ENCODE measurements at regions not wholly inside any gene's neighbourhood (a gene's known extent, or its start where the extent isn't known, plus 50 kb on each side); places are given as distances from the start of the nearest gene placed in this dataset.
"Not testable (repeated sequence)": the region's sequence is repeated elsewhere in the genome, so short reads cannot be mapped to it uniquely, and the experiment has no call there.

DNA sequence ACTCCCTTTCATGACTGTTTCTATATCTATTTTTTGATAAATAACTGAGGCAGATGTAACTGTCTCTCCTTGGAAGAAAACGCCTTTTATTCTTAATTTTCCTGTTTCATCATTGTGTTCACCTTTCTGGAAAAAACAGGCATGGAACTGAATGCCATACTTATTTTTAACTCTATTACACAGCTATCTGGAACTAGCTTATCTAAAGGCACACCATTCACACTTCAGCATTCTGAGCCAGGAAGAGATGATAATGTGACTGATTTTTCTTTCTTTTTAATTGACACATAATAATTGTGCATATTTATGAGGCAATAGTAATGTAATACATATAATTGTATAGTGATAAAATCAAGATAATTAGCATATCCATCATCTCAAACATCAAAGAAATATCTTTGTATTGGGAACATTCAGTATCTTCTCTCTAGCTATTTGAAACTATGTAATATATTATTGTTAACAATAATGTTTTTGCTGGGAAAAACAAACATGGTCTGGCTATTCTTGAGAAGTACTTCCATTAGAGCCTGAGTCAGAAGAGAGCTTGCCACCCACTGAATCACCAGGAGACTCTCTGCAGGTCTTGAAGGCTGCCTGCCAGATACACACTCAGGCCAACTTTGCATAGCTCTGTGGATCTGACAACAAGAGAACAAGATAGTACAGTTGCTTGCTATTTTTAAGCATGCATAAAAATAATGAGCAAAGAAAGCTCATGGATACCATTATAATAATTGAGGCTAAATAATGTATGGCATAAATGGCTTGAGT, 501.0 kb upstream of the EDIL3 start:
- no peak for ATAC-seq
- no peak for DNase-seq (ENCODE audit: low spot score)
- intact Hi-C loops (cut with DNase I) = no loop called here

DNA sequence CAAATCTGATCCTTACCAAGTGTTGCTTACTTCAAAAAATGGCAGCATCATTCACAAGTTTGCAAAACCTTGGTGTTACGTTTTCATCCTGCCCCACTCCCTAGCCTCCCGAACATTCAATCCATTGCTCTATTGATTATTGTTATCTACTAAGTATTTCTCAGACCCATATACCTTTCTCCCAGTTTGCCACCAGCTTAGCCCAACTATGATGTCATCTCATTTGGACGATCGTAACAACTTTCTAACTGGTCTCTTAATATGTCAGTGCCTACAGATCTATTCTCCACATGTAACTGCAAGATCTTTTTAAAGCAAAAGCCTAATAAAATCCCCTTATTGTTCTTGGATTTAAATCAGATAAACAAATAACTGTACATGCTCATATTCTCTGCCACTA, 497.1 kb upstream of the EDIL3 start:
- intact Hi-C loops (cut with DNase I) = no loop called here
- no peak for ATAC-seq
- DNase-seq (ENCODE audit: low spot score) = no peak

DNA sequence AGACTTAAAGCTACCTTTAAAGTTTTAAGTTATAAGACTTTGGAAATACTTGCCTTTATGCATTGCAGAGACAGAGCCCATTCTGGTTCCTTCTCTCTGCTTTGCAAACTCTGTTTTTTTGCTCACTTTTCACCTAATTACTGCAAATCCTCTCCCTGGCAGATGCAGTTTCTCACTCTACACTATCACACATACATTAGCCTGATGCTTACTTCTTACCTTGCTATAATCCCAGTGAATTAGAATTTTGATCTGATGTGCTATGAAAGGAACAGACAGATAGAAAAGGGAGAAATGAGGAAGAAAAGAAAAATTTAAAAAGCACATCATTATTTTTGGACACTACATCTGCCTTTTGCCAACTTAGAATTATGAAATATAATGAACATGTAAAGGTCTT, 489.5 kb upstream of the EDIL3 start:
- intact Hi-C loops (cut with DNase I) = no loop called here
- DNase-seq (ENCODE audit: low spot score) (no peak), ATAC-seq (no peak)

DNA sequence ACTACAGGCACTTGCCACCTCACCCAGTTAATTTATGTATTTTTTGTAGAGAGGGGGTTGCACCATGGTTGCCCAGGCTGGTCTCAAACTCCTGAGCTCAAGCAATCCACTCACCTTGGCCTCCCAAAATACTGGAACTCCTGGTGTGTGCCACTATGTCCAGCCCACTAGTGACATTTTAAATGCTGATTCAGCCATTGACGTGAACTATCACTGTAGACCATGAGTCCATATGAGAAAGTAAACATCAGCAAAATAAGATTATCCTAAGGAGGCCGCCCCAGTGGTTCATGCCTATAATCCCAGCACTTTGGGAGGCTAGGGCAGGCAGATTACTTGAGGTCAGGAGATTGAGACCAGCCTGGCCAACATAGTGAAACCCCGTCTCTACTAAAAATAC, 488.1 kb upstream of the EDIL3 start:
- DNase-seq (ENCODE audit: low spot score) (no peak), ATAC-seq (no peak)
- intact Hi-C loops (cut with DNase I) = no loop called here

DNA sequence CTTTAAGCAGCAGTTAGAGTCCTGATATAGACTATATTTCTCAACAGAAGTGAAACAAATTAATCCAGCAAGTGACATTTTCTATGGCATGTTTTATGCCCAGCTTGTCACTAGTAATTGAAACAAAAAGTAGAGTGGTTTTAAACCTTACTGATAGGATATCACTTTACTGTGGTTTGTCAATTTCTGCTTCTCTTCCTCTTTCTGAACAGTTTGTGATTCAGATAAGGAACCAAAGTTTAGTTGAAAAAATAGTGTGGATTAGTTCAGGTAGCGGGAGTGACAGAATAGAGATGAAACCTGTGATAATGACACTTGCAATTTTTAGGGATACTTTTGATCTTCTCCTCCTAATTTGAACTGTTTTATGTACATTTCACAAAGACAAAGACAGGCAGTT, 485.7 kb upstream of the EDIL3 start:
- intact Hi-C loops (cut with DNase I) = no loop called here
- no peak for ATAC-seq
- no peak for DNase-seq (ENCODE audit: low spot score)

GRCh38 chr5:84869675-84870074, 485.0 kb upstream of the EDIL3 start:
- intact Hi-C loops (cut with DNase I) = no loop called here
- DNase-seq (ENCODE audit: low spot score) (no peak), ATAC-seq (no peak)

GRCh38 chr5:84863936-84864335, 479.3 kb upstream of the EDIL3 start:
- DNase-seq (ENCODE audit: low spot score); intact Hi-C loops (cut with DNase I); ATAC-seq: not testable (repeated sequence)

GRCh38 chr5:84863020-84863419, 478.3 kb upstream of the EDIL3 start:
- intact Hi-C loops (cut with DNase I) = no loop called here
- DNase-seq (ENCODE audit: low spot score) (no peak), ATAC-seq (no peak)

GRCh38 chr5:84862132-84862531, 477.5 kb upstream of the EDIL3 start:
- ATAC-seq (no peak), DNase-seq (ENCODE audit: low spot score) (no peak)
- intact Hi-C loops (cut with DNase I) = no loop called here

GRCh38 chr5:84861306-84861705, 476.6 kb upstream of the EDIL3 start:
- no peak for DNase-seq (ENCODE audit: low spot score)
- no peak for ATAC-seq
- intact Hi-C loops (cut with DNase I) = no loop called here

- ATAC-seq = no peak
- intact Hi-C loops (cut with DNase I) = no loop called here
Measured at GRCh38 chr5:84859056-84859455, 474.4 kb upstream of the EDIL3 start.

DNA sequence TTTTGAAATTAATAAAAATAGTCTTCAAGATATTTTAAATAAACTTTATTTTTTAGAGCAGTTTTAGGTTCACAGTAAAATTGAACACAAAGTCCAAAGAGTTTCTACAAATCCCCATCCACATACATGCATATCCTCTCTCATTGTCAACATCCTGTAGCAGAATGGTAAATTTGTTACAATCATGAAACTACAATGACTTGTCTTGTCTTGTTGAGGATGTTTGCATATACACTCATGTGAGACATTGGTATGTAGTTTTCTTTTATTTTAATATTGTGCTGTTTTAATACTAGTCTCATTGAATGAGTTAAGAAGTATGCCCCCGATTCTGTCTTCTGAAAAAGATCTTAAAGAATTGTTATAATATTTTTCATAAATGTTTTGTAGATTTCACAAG, 447.0 kb upstream of the EDIL3 start:
- ATAC-seq (no peak), DNase-seq (ENCODE audit: low spot score) (no peak)
- intact Hi-C loops (cut with DNase I) = no loop called here

More at GRCh38 chr5:84859056-84859455, 474.4 kb upstream of the EDIL3 start:
- no peak for DNase-seq (ENCODE audit: low spot score)

DNA sequence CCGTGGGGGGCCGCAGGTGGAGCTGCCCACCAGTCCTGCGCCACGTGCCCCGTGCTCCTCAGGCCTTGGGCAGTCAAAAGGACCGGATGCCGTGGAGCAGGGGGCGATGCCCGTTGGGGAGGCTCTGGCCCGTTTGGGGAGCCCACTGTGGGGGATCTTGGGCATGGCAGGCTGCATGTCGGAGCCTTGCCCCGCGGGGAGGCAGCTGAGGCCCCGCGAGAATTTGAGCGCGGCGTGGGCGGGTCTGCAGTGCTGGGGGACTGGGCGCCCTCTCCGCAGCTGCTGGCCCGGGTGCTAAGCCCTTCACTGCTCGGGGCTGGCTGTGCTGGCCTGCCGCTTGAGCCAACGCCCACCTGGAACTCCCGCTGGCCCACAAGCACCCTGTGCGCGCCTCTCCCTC, 445.6 kb upstream of the EDIL3 start:
- no peak for ATAC-seq

DNA sequence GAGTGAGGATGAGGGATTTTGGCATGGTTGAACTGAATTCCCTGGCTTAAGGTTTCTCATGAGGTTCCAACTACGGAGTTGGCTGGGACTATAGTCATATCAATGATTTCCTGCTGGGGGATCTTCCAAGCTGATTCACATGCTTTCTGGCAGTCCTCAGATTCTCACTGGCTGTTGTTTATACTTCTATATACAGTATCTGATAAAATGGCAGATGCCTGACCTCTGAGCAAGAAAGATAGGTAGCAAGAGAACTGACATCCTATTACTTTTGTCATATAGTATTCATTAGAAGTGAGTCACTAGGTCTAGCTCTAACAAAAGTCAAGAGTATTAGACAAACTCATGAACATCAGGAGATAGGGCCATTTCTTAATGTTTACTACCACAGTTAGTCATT, 440.9 kb upstream of the EDIL3 start:
- DNase-seq (ENCODE audit: low spot score) (no peak), ATAC-seq (no peak)
- intact Hi-C loops (cut with DNase I) = no loop called here

More for the DNA sequence above, 445.6 kb upstream of the EDIL3 start:
- DNase-seq (ENCODE audit: low spot score) = no peak
- intact Hi-C loops (cut with DNase I) = no loop called here

DNA sequence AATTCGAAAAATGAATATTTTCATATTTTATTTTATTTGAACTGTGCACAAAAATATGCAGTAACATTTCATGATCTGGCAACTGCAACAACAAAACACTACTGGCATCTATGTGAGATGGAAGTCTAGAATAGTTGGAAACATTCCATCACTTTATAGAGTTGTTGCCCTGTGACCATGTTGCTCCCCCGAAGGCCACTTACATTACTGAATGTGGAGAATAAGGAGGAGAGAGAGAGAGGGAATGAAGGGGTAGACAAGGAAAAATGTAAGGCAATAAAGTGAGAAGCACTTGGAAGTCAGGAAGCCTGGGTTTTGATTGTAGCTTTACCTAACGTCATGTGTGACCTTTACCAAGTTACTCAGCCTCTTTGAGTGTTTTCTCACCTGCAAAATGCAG, 437.2 kb upstream of the EDIL3 start:
- intact Hi-C loops (cut with DNase I) = no loop called here
- DNase-seq (ENCODE audit: low spot score) (no peak), ATAC-seq (no peak)

GRCh38 chr5:84817953-84818352, 433.3 kb upstream of the EDIL3 start:
- intact Hi-C loops (cut with DNase I) = no loop called here
- DNase-seq (ENCODE audit: low spot score) = no peak
- ATAC-seq = no peak

- no peak for ATAC-seq
- intact Hi-C loops (cut with DNase I) = no loop called here
- no peak for DNase-seq (ENCODE audit: low spot score)
Measured at GRCh38 chr5:84816746-84817547, 432.3 kb upstream of the EDIL3 start.

- DNase-seq (ENCODE audit: low spot score) (no peak), ATAC-seq (no peak)
- intact Hi-C loops (cut with DNase I) = no loop called here
Measured at GRCh38 chr5:84816160-84816559, 431.5 kb upstream of the EDIL3 start.

GRCh38 chr5:84805473-84805872, 420.8 kb upstream of the EDIL3 start:
- ATAC-seq = no peak
- intact Hi-C loops (cut with DNase I) = no loop called here

GRCh38 chr5:84796399-84796798, 411.7 kb upstream of the EDIL3 start:
- ATAC-seq (no peak), DNase-seq (ENCODE audit: low spot score) (no peak)
- intact Hi-C loops (cut with DNase I) = no loop called here

More at GRCh38 chr5:84805473-84805872, 420.8 kb upstream of the EDIL3 start:
- DNase-seq (ENCODE audit: low spot score) = no peak

All from sciatic nerve (tissue), 2 donors.